Heart left ventricle (tissue), 16 donors: ENCODE measurements at regions not wholly inside any gene's neighbourhood (a gene's known extent, or its start where the extent isn't known, plus 50 kb on each side); places are given as distances from the start of the nearest gene placed in this dataset.
A peak's percentile ranks its signal among the peaks of the same experiment; 100 is the strongest.

Source experiments
- ATAC-seq, 4 donors: fragments of 200-7000 bp; cut with Tn5 transposase; one replicate each; pipeline ENCODE4 v1.9.1; 2020 to 2022; ENCODE audit warnings: moderate library complexity in 4 of 4, mild to moderate bottlenecking in 3 of 4, moderate number of reproducible peaks in 1 of 4
- DNase-seq, 5 donors: peaks; one replicate each; pipeline ENCODE4 v3.0.0-alpha.2; 2020
- H3K27ac ChIP-seq, 12 donors: fragments of 200-600 bp; sonication (generic) in 4 of 12; one replicate each; pipeline versions ENCODE4 v1.5.0 to v1.8.0; 2016 to 2022; ENCODE audit warnings: mild to moderate bottlenecking in 2 of 12
- H3K27me3 ChIP-seq, 9 donors: fragments of 200-600 bp; sonication (generic) in 2 of 9; one replicate each; pipeline versions ENCODE4 v1.5.1 to v1.8.0; 2016 to 2022; ENCODE audit warnings: mild to moderate bottlenecking in 3 of 9
- H3K36me3 ChIP-seq, 9 donors: fragments of 200-600 bp; sonication (generic) in 2 of 9; one replicate each; pipeline versions ENCODE4 v1.5.0 to v1.8.0; 2018 to 2022; ENCODE audit warnings: mild to moderate bottlenecking in 2 of 9
- H3K4me1 ChIP-seq, 12 donors: fragments of 200-600 bp; sonication (generic) in 4 of 12; one replicate each; pipeline versions ENCODE4 v1.5.0 to v1.8.0; 2016 to 2022; ENCODE audit warnings: mild to moderate bottlenecking in 3 of 12
- H3K4me3 ChIP-seq, 12 donors: fragments of 200-600 bp; sonication (generic) in 4 of 12; one replicate each; pipeline versions ENCODE4 v1.5.0 to v1.8.0; 2017 to 2022; ENCODE audit warnings: mild to moderate bottlenecking in 9 of 12, moderate library complexity in 4 of 12
- H3K9me3 ChIP-seq, 12 donors: fragments of 200-600 bp; sonication (generic) in 4 of 12; one replicate each; pipeline versions ENCODE4 v1.5.0 to v1.8.0; 2016 to 2022; ENCODE audit warnings: mild to moderate bottlenecking in 1 of 12
- CTCF ChIP-seq, 12 donors: fragments of 200-600 bp; sonication (generic) in 4 of 12; IDR thresholded peaks; one replicate each; pipeline versions ENCODE4 v1.5.0 to v1.8.0; 2018 to 2022; ENCODE audit warnings: antibody characterized with exemption in 12 of 12, mild to moderate bottlenecking in 5 of 12
- POLR2A ChIP-seq, 2 donors: fragments of 450-650 bp; IDR thresholded peaks; one replicate each; pipeline ENCODE4 v1.6.1; 2017; ENCODE audit warnings: antibody characterized with exemption in 2 of 2, mild to moderate bottlenecking in 2 of 2, moderate library complexity in 2 of 2
- WGBS, 4 donors: extraction: QIAGEN DNeasy Blood & Tissue Kit in 2 of 4; methylation state at CpG; one replicate each; pipeline versions ENCODE4 v1.1.5 to v1.1.7; 2013 to 2018; 5-methylcytosine and 5-hydroxymethylcytosine counted together
- intact Hi-C, 10 donors: fragments of 100-400 bp; cut with DNase I; formaldehyde crosslinking; loops; one replicate each; pipeline versions ENCODE4 v1.11.1 to v1.14.2; 2022
- donor health status: ischemic (EF 13 %, LVEDD 7.1; RV severe dilation, severe dysfunction).
- donor health status: healthy with polysubstance abuse.
- donor health status: DM: no; HTN: yes; CAD: no.
- donor health status: DM: no; HTN: no; CAD: no.
- donor health status: ischemic (EF 25% LVEDD 6.9; RV normal size, moderate dysfunction).
- donor health status: ischemic (EF 25% LVEDD 5.7; RV mildly dilated, moderate dysfunction).
- donor health status: healthy.
- donor health status: DM: yes; HTN: yes; CAD: no.
- donor health status: ischemic (EF 35%, LVEDD 5.7; RV mildly dilated, moderate dysfunction).
- donor health status: nonischemic (EF 11% LVEDD 7.7; RV severe dilation, severe dysfunction).
- donor health status: DM: yes; HTN: yes; CAD: no.
- donor health status: PGD.
- donor health status: ischemic (EF 29% LVEDD 5.4; RV normal size, mild dysfunction).
- donor health status: nonischemic (EF 23%, LVEDD 6.1; RV moderate dilation, normal function).

GRCh38 chr9:75235632-75236031 is 147.3 kb downstream of the OSTF1 start:
- intact Hi-C loops = no loop called here
- H3K4me3 ChIP-seq = no peak overlapping the region
- H3K9me3 ChIP-seq = no peaks in the 10 kb centered on the region
- no peak overlapping the region for H3K27ac ChIP-seq
- no peak for DNase-seq
- H3K4me1 ChIP-seq = peaks cover 0 to 5% (median 0%) of the 10 kb centered on the region in 12 donors
- no peak for TF ChIP-seq CTCF (IDR thresholded peaks at IDR 0.05)
- no peaks in the 10 kb centered on the region for H3K27me3 ChIP-seq
- no peaks in the 10 kb centered on the region for H3K36me3 ChIP-seq
- ATAC-seq = peak in 1 of 4 donors; percentile 25
- whole genome bisulfite sequencing, 4 donors = 88 to 98% (median 94%) methylated on average over 2 of the region's 2 CpGs

GRCh38 chr9:75238311-75238976 is 150.1 kb downstream of the OSTF1 start:
- Histone ChIP-seq H3K4me3 (no peak overlapping the region), H3K36me3 (no peaks in the 10 kb centered on the region), H3K4me1 (peaks cover 0 to 5% (median 0%) of the 10 kb centered on the region in 12 donors), H3K27me3 (no peaks in the 10 kb centered on the region), H3K27ac (no peak overlapping the region), H3K9me3 (no peaks in the 10 kb centered on the region)
- 43 to 56% (median 51%) methylated on average over 11 of the region's 11 CpGs for WGBS, 4 donors
- ATAC-seq (peak in 3 of 4 donors; percentile 68 to 73 (median 71)), DNase-seq (peak in 1 of 5 donors; percentile 11)
- TF ChIP-seq CTCF (IDR thresholded peaks at IDR 0.05) = peak in 11 of 12 donors; percentile 35 to 58 (median 45)
- no peak for TF ChIP-seq POLR2A (IDR thresholded peaks at IDR 0.05)
- intact Hi-C loops = no loop called here

GRCh38 chr9:75239176-75239575 is 150.9 kb downstream of the OSTF1 start:
- intact Hi-C loops = no loop called here
- Histone ChIP-seq H3K27ac (no peak overlapping the region), H3K4me1 (peaks cover 0 to 5% (median 0%) of the 10 kb centered on the region in 12 donors), H3K27me3 (no peaks in the 10 kb centered on the region), H3K36me3 (no peaks in the 10 kb centered on the region), H3K9me3 (no peaks in the 10 kb centered on the region), H3K4me3 (no peak overlapping the region)
- WGBS, 4 donors = 52 to 77% (median 71%) methylated on average over 6 of the region's 6 CpGs
- TF ChIP-seq POLR2A (IDR thresholded peaks at IDR 0.05) = no peak
- ATAC-seq (peak in 1 of 4 donors; percentile 38), DNase-seq (no peak)

GRCh38 chr9:75242426-75242825 is 154.1 kb downstream of the OSTF1 start:
- H3K4me1 ChIP-seq = peaks cover 0 to 5% (median 0%) of the 10 kb centered on the region in 12 donors
- no peak overlapping the region for H3K4me3 ChIP-seq
- WGBS, 4 donors = 76 to 89% (median 83%) methylated on average over 1 of the region's 1 CpG
- no peaks in the 10 kb centered on the region for H3K27me3 ChIP-seq
- TF ChIP-seq CTCF (IDR thresholded peaks at IDR 0.05) = no peak
- TF ChIP-seq POLR2A (IDR thresholded peaks at IDR 0.05) = no peak
- H3K36me3 ChIP-seq = no peaks in the 10 kb centered on the region
- intact Hi-C loops = no loop called here
- DNase-seq (no peak), ATAC-seq (no peak)
- no peak overlapping the region for H3K27ac ChIP-seq
- peaks cover 0 to 25% (median 0%) of the 10 kb centered on the region in 12 donors for H3K9me3 ChIP-seq

- Histone ChIP-seq H3K9me3 (peaks cover 0 to 59% (median 9%) of the 10 kb centered on the region in 12 donors), H3K4me1 (no peaks in the 10 kb centered on the region), H3K36me3 (no peaks in the 10 kb centered on the region), H3K27me3 (no peaks in the 10 kb centered on the region), H3K27ac (no peak overlapping the region), H3K4me3 (no peak overlapping the region)
- no peak for DNase-seq
- intact Hi-C loops = no loop called here
- WGBS, 4 donors = 80 to 91% (median 84%) methylated on average over 3 of the region's 3 CpGs
- ATAC-seq = no peak
- TF ChIP-seq CTCF (IDR thresholded peaks at IDR 0.05) = no peak
- TF ChIP-seq POLR2A (IDR thresholded peaks at IDR 0.05) = no peak
These were observed 158.6 kb downstream of the OSTF1 start for GRCh38 chr9:75246949-75247348.
